Superior temporal gyrus (tissue), 1 donor: ENCODE measurements at regions not wholly inside any gene's neighbourhood (a gene's known extent, or its start where the extent isn't known, plus 50 kb on each side); places are given as distances from the start of the nearest gene placed in this dataset.

Experiments
- DNase-seq: peaks from one replicate; pipeline ENCODE4 v3.0.0-alpha.2; 2016; ENCODE audit errors: extremely low spot score

- DNase-seq, result no peak
Measured at GRCh38 chr1:194277927-194278326, 1091.5 kb upstream of the B3GALT2 start.

- DNase-seq, result no peak
Measured at GRCh38 chr1:194273660-194274059, 1087.2 kb upstream of the B3GALT2 start.

- DNase-seq, result no peak
Measured at GRCh38 chr1:194268839-194269238, 1082.4 kb upstream of the B3GALT2 start.

- DNase-seq, result no peak
Measured at GRCh38 chr1:194267021-194267420, 1080.6 kb upstream of the B3GALT2 start.

- DNase-seq, result no peak
Measured at GRCh38 chr1:194256010-194256409, 1069.6 kb upstream of the B3GALT2 start.

GRCh38 chr1:194252199-194252598 lies 1065.8 kb upstream of the B3GALT2 start:
- DNase-seq, result no peak

GRCh38 chr1:194241215-194241614 lies 1054.8 kb upstream of the B3GALT2 start:
- DNase-seq, result no peak

GRCh38 chr1:194233069-194233468 lies 1046.7 kb upstream of the B3GALT2 start:
- DNase-seq, result no peak

GRCh38 chr1:194230351-194231144 lies 1044.1 kb upstream of the B3GALT2 start:
- no peak for DNase-seq

- DNase-seq, result no peak
Measured at GRCh38 chr1:194228427-194228826, 1042.0 kb upstream of the B3GALT2 start.

- DNase-seq, result no peak
Measured at GRCh38 chr1:194227161-194227560, 1040.7 kb upstream of the B3GALT2 start.

- no peak for DNase-seq
Measured at GRCh38 chr1:194225821-194226220, 1039.4 kb upstream of the B3GALT2 start.

- DNase-seq, result no peak
Measured at GRCh38 chr1:194223596-194223995, 1037.2 kb upstream of the B3GALT2 start.

- DNase-seq, result no peak
Measured at GRCh38 chr1:194215448-194215847, 1029.0 kb upstream of the B3GALT2 start.

GRCh38 chr1:194214735-194215134 lies 1028.3 kb upstream of the B3GALT2 start:
- no peak for DNase-seq

GRCh38 chr1:194209920-194210319 lies 1023.5 kb upstream of the B3GALT2 start:
- DNase-seq, result no peak

GRCh38 chr1:194208674-194209073 lies 1022.3 kb upstream of the B3GALT2 start:
- DNase-seq, result no peak

GRCh38 chr1:194196562-194196961 lies 1010.1 kb upstream of the B3GALT2 start:
- DNase-seq, result no peak

GRCh38 chr1:194194724-194195123 lies 1008.3 kb upstream of the B3GALT2 start:
- no peak for DNase-seq

- DNase-seq, result no peak
Measured at GRCh38 chr1:194184974-194185373, 998.6 kb upstream of the B3GALT2 start.

- DNase-seq, result no peak
Measured at GRCh38 chr1:194184425-194184824, 998.0 kb upstream of the B3GALT2 start.

GRCh38 chr1:194181845-194182244 lies 995.4 kb upstream of the B3GALT2 start:
- DNase-seq, result no peak

- DNase-seq, result no peak
Measured at GRCh38 chr1:194176212-194176611, 989.8 kb upstream of the B3GALT2 start.

- no peak for DNase-seq
Measured at GRCh38 chr1:194175251-194175650, 988.8 kb upstream of the B3GALT2 start.
